NT2/D1 (cell line): ENCODE measurements at regions not wholly inside any gene's neighbourhood (a gene's known extent, or its start where the extent isn't known, plus 50 kb on each side); places are given as distances from the start of the nearest gene placed in this dataset.

Source experiments
- DNase-seq: peaks from one replicate; pipeline ENCODE4 v3.0.0-alpha.2; 2011; ENCODE audit warnings: low read depth, low spot score
- H3K27me3 ChIP-seq: 2 replicates; pipeline ENCODE4 v1.6.0; 2011; ENCODE audit warnings: mild to moderate bottlenecking; ENCODE audit not compliant: insufficient read length, insufficient read depth
- H3K36me3 ChIP-seq: 2 replicates; pipeline ENCODE4 v1.6.1; 2011; ENCODE audit warnings: mild to moderate bottlenecking, low read length, mixed read lengths; ENCODE audit not compliant: insufficient read depth, insufficient read length
- H3K4me1 ChIP-seq: 2 replicates; pipeline ENCODE4 v1.5.1; 2011; ENCODE audit not compliant: insufficient read depth, insufficient read length
- H3K4me3 ChIP-seq: 2 replicates; pipeline ENCODE4 v1.5.1; 2011; ENCODE audit warnings: low read depth; ENCODE audit not compliant: insufficient read length
- H3K9ac ChIP-seq: 2 replicates; pipeline ENCODE4 v1.6.0; 2011; ENCODE audit warnings: low read depth; ENCODE audit not compliant: insufficient read length
- H3K9me3 ChIP-seq: 2 replicates; pipeline ENCODE4 v1.5.1; 2011; ENCODE audit warnings: mild to moderate bottlenecking, low read length; ENCODE audit not compliant: insufficient read depth
- SUZ12 ChIP-seq: IDR thresholded peaks from 2 replicates; pipeline ENCODE4 v1.6.1; 2011; ENCODE audit not compliant: insufficient read length, insufficient read depth; ENCODE audit errors: extremely low read depth
- YY1 ChIP-seq: IDR thresholded peaks from 2 replicates; pipeline ENCODE4 v1.6.1; 2011; ENCODE audit not compliant: insufficient read length, insufficient read depth
- ZNF274 ChIP-seq: IDR thresholded peaks from 2 replicates; pipeline ENCODE4 v1.6.1; 2011; ENCODE audit warnings: mild to moderate bottlenecking, low read depth, low read length

DNA sequence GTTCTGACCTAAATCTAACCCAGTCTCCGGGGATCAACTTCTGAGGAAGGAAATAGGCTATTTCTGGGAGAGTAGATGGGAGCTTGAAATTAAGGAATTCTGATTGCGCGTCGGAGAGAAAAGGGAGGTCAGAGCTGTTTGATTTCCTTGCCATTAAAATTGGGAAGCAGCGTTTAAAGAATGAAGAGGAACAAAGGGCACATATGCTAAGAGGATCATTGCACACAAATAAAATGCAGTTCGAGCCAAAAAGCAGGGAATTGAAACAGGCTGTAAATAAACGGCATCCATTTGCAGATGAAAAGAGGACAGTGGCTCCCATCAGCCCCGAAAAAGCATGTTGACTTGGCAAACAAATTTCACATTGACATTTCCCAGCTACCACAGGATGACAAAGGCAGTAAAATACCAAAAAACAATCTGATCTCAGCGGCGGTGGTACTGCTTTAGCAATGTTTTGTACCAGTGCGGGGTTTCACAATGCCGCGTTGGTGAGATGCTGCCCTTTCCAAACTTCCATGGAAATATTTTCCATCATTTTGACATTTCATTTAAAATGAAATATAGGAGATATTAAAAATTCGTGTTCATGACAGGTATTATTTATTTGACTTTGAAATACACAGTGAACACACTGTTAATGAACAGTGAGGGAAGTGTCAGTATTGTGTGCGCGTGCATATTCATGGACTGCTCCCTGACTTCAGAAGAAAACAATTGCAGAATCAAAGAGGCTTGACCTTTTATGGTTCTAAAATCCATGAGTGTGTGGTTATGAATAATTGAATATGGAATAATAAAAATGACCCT is 108.8 kb downstream of the SQOR start:
- no peak overlapping the region for H3K4me3 ChIP-seq
- no peaks in the 10 kb centered on the region for H3K4me1 ChIP-seq
- no peaks in the 10 kb centered on the region for H3K27me3 ChIP-seq
- TF ChIP-seq SUZ12 (no peak), ZNF274 (no peak), YY1 (no peak)
- H3K9ac ChIP-seq: no peak overlapping the region
- H3K36me3 ChIP-seq: no peaks in the 10 kb centered on the region
- DNase-seq: no peak
- no peaks in the 10 kb centered on the region; the same call in 1 of the 2 replicates for H3K9me3 ChIP-seq

DNA sequence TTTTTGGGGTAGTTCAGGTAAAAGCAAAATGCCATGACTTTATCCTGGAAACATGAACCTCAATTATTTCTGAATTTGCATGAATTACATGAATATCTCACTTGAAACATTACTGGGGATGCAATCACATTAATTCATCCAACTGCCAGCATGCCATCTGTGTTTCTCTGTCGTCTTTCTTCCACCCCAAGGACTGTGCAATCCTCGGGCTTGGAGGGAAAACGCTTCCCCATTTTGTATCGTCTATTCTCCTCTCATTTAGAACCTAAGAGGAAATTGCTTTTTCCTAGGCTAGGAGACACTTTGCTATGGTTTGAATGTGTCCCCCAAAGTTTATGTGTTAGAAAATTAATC is 109.4 kb downstream of the SQOR start:
- Histone ChIP-seq H3K9me3 (no peaks in the 10 kb centered on the region; the same call in 1 of the 2 replicates), H3K4me3 (no peak overlapping the region), H3K27me3 (no peaks in the 10 kb centered on the region), H3K9ac (no peak overlapping the region), H3K4me1 (no peaks in the 10 kb centered on the region), H3K36me3 (no peaks in the 10 kb centered on the region)
- TF ChIP-seq SUZ12 (no peak), YY1 (no peak), ZNF274 (no peak)
- DNase-seq: no peak

DNA sequence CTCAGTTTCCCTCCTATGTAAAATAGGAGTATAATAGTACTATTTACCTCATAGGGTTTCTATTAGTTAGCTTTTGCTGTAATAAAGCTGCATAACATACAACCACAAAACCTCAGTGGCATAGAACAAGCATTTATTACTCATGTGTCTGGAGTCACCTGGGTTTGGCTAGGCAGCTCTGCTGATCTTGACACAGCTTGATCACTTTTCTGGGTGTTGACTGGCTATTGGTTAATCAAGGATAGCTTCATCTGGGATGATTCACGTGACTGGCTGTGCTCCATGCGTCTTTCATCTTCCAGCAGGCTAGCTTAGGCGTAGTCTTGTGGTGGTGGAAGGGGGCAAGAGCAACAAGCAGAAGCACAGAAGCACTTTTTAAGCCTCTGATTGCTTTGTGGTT is 112.6 kb downstream of the SQOR start:
- Histone ChIP-seq H3K27me3 (no peaks in the 10 kb centered on the region), H3K36me3 (no peaks in the 10 kb centered on the region), H3K9me3 (no peaks in the 10 kb centered on the region), H3K4me1 (no peaks in the 10 kb centered on the region), H3K9ac (no peak overlapping the region), H3K4me3 (no peak overlapping the region)
- TF ChIP-seq YY1: no peak
- TF ChIP-seq SUZ12: no peak
- no peak for TF ChIP-seq ZNF274
- DNase-seq: no peak

DNA sequence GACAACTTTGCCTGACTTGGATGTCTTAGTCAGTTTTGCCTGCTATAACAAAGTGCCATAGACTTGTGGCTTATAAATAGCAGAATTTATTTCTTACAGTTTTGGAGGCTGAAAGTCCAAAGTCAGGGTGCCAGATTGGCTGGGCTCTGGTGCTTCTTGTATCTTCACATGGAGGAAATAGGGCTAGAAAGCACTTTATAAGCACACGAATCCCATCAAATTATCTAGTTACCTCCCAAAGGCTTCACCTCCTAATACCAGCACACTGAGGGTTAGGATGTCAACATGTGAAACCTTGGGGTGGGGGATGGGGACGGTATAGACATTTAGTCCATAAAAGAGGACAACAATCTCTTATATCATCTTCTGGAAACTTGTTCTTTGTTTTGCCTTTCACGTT is 116.8 kb downstream of the SQOR start:
- H3K36me3 ChIP-seq: no peaks in the 10 kb centered on the region
- no peak overlapping the region for H3K9ac ChIP-seq
- no peaks in the 10 kb centered on the region for H3K27me3 ChIP-seq
- TF ChIP-seq ZNF274 (no peak), SUZ12 (no peak), YY1 (no peak)
- no peaks in the 10 kb centered on the region for H3K4me1 ChIP-seq
- no peaks in the 10 kb centered on the region for H3K9me3 ChIP-seq
- H3K4me3 ChIP-seq: no peak overlapping the region
- no peak for DNase-seq

DNA sequence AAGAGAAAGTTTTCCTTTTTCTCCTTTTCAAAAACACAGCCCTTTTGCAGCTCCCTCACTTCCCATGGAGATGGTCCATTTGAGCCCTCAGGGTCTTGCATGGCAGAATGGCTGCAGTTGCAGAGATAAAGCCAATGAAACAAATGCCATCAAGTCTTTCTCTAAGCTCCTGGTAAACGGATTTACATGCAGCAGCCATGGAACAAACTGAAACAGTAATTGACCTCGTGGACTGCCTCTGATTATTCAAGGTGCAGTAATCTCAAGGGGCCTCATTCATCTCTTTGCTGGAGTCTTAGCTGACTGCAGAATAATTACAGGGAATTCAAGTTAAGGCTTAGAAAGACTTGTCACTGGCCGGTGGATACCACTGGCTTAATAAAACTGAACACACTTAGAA is 125.1 kb downstream of the SQOR start:
- no peaks in the 10 kb centered on the region for H3K9me3 ChIP-seq
- no peak overlapping the region for H3K4me3 ChIP-seq
- TF ChIP-seq ZNF274 (no peak), SUZ12 (no peak), YY1 (no peak)
- no peaks in the 10 kb centered on the region for H3K4me1 ChIP-seq
- no peaks in the 10 kb centered on the region for H3K27me3 ChIP-seq
- no peaks in the 10 kb centered on the region for H3K36me3 ChIP-seq
- DNase-seq: no peak
- no peak overlapping the region for H3K9ac ChIP-seq

DNA sequence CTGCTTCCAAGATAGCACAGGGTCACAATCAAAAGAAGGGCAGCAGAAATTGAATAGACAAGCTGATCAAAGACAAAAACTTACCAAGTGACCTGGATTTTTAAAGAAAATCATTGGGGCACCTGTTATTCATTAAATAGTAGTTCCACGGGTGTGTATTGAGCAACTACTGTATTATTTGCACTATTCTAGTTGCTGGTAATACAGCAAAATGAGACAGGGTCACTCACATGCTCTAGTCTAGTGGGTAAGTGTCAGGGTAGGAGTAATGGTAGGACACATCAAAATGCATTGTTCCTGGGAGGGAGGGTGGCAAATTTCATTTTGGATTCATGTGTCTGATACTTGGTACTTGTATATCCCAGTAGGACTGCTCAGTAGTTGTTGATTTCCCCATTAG is 127.9 kb downstream of the SQOR start:
- H3K27me3 ChIP-seq: no peaks in the 10 kb centered on the region
- no peak for TF ChIP-seq YY1
- no peak for TF ChIP-seq SUZ12
- TF ChIP-seq ZNF274: no peak
- no peaks in the 10 kb centered on the region for H3K36me3 ChIP-seq

DNA sequence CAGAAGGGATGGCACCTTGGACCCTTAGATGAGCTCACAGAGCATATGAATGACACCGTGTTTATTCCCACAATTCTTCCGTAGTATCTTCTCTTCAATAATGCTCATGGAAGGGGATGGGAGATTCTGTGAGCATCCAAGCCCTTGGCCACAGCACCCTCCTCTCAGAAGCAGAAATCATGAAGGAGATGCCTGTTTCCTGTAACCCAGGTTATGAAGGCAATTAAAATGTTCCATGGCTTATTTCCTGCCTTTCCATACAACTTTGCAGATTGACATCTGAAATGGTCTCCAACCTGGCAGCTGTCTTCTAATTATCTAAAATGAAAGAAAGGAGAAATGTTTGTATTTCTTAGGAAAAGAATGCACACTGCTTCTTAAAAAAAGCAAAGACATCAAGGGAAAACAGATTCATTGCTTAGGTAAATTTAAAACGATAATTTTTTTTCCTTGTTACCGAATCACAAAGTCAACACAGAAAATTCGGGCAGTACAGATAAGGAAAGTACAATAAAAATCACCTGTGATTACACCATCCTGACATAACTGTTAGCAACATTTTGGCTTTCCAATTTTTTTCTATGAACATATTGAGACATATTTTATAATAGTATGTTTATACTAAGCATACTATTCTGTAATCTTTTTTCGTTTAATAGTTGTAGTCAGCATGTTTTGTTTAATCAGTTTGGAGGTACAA is 128.5 kb downstream of the SQOR start:
- Histone ChIP-seq H3K9ac (no peak overlapping the region), H3K4me3 (no peak overlapping the region), H3K36me3 (no peaks in the 10 kb centered on the region), H3K9me3 (no peaks in the 10 kb centered on the region), H3K4me1 (no peaks in the 10 kb centered on the region), H3K27me3 (no peaks in the 10 kb centered on the region)
- DNase-seq: no peak
- TF ChIP-seq ZNF274: no peak
- TF ChIP-seq YY1: no peak
- no peak for TF ChIP-seq SUZ12

More for the DNA sequence above, 127.9 kb downstream of the SQOR start:
- Histone ChIP-seq H3K4me1 (no peaks in the 10 kb centered on the region), H3K9me3 (no peaks in the 10 kb centered on the region), H3K4me3 (no peak overlapping the region), H3K9ac (no peak overlapping the region)
- DNase-seq: no peak
